Liver (tissue), 3 donors: ENCODE measurements at regions not wholly inside any gene's neighbourhood (a gene's known extent, or its start where the extent isn't known, plus 50 kb on each side); places are given as distances from the start of the nearest gene placed in this dataset.

ENCODE experiments used
- CTCF ChIP-seq: fragments of 150-350 bp; IDR thresholded peaks from 2 replicates; pipeline ENCODE4 v1.5.1; 2017; ENCODE audit warnings: improper control_type of control experiment, low read depth, low read length; ENCODE audit not compliant: missing input control
- TAF1 ChIP-seq: conservative IDR thresholded peaks from 2 replicates; pipeline ENCODE4 v1.6.1; 2016; ENCODE audit warnings: antibody characterized with exemption, mild to moderate bottlenecking
- donor health status: healthy.
- donor health status: healthy.

- TF ChIP-seq TAF1, result no peak
- TF ChIP-seq CTCF, result no peak
These were observed 53.8 kb upstream of the VCX start for GRCh38 chrX:7789200-7789599.
